ENCODE measurements at regions not wholly inside any gene's neighbourhood (a gene's known extent, or its start where the extent isn't known, plus 50 kb on each side); places are given as distances from the start of the nearest gene placed in this dataset.

DNA sequence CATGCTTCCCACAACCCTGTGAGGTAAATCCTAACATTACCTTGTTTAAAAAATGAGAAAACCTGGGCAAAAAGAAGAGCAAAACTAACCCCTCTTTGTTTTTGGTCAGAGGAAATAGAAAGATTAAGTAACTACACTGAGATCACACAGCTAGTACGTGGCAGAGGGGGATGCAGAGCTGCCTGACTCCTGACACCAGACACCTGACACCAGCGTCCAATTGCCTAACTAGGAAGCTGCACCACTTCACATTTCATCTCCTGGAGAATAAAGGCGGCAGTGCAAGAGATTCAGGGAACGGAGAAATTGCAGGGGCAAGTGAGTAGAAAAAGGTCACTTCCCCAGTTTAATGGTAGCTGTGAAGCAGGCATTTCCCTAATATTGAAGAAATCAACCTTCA, 229.3 kb upstream of the PTBP2 start:
- BruUV-seq (replicated peaks), result no TSS peak
- no peak overlapping the region for H3K9ac ChIP-seq (replicated peaks; ENCODE audit: extremely low read depth, insufficient read depth, low read length)
- H3K36me3 ChIP-seq (ENCODE audit: control insufficient read depth in 2 of 2, extremely low read depth in 1 of 2, insufficient read depth in 2 of 2, low read length in 2 of 2), result no peaks in the 10 kb centered on the region
- dilution Hi-C loops (cut with MboI; ENCODE audit: extremely low pct_ligation_motif_present, low sequenced_read_pairs) (no loop called here), intact Hi-C loops (cut with micrococcal nuclease) (no loop called here)
- H3K4me2 ChIP-seq (ENCODE audit: insufficient read depth, low read length), result no peak overlapping the region
- TF ChIP-seq GATA2 (IDR thresholded peaks at IDR 0.05; ENCODE audit: insufficient read depth, insufficient read length, low read depth, low read length) (no peak), MYC (IDR thresholded peaks at IDR 0.05; ENCODE audit: low read depth, low read length) (no peak), POLR2A (IDR thresholded peaks at IDR 0.05; ENCODE audit: low read depth, low read length) (no peak), POLR2AphosphoS5 (IDR thresholded peaks at IDR 0.05; ENCODE audit: insufficient read depth, low read depth, low read length) (no peak), FOS (IDR thresholded peaks at IDR 0.05; ENCODE audit: borderline replicate concordance, insufficient read depth, low read length) (no peak), JUN (IDR thresholded peaks at IDR 0.05; ENCODE audit: borderline replicate concordance, insufficient read depth, insufficient read length, low read depth) (no peak), EZH2 (IDR thresholded peaks at IDR 0.05; ENCODE audit: borderline replicate concordance, low read depth, low read length, severe bottlenecking) (no peak)
- TF ChIP-seq, protein P1, sequence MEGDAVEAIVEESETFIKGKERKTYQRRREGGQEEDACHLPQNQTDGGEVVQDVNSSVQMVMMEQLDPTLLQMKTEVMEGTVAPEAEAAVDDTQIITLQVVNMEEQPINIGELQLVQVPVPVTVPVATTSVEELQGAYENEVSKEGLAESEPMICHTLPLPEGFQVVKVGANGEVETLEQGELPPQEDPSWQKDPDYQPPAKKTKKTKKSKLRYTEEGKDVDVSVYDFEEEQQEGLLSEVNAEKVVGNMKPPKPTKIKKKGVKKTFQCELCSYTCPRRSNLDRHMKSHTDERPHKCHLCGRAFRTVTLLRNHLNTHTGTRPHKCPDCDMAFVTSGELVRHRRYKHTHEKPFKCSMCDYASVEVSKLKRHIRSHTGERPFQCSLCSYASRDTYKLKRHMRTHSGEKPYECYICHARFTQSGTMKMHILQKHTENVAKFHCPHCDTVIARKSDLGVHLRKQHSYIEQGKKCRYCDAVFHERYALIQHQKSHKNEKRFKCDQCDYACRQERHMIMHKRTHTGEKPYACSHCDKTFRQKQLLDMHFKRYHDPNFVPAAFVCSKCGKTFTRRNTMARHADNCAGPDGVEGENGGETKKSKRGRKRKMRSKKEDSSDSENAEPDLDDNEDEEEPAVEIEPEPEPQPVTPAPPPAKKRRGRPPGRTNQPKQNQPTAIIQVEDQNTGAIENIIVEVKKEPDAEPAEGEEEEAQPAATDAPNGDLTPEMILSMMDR (IDR thresholded peaks at IDR 0.05; ENCODE audit: extremely low read depth in 1 of 2, insufficient read depth in 1 of 2, low read depth in 1 of 2, low read length in 2 of 2), result no peak
- TF ChIP-seq, protein P2, sequence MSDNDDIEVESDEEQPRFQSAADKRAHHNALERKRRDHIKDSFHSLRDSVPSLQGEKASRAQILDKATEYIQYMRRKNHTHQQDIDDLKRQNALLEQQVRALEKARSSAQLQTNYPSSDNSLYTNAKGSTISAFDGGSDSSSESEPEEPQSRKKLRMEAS (IDR thresholded peaks at IDR 0.05; ENCODE audit: insufficient read depth, insufficient read length), result no peak
- H3K27ac ChIP-seq (ENCODE audit: insufficient read depth, low read depth, low read length), result no peak overlapping the region
- H3K4me1 ChIP-seq (ENCODE audit: control insufficient read depth, extremely low read depth, insufficient read depth, low read length), result no peaks in the 10 kb centered on the region
- DNase-seq (ENCODE audit: low read depth, low spot score) (no peak), FAIRE-seq (no peak)
- H3K9me3 ChIP-seq (replicated peaks; ENCODE audit: control insufficient read depth, insufficient read depth, low read length), result no peaks in the 10 kb centered on the region
- H3K4me3 ChIP-seq (replicated peaks in 1 of 3; ENCODE audit: insufficient read depth in 1 of 3, low read depth in 1 of 3, low read length in 3 of 3), result no peak overlapping the region
- no peaks in the 10 kb centered on the region for H3K9me1 ChIP-seq (replicated peaks; ENCODE audit: control insufficient read depth, extremely low read depth, insufficient read depth, low read length)
- no peaks in the 10 kb centered on the region for H4K20me1 ChIP-seq (replicated peaks; ENCODE audit: control insufficient read depth, extremely low read depth, insufficient read depth, low read length)
- CTCF ChIA-PET, result interaction anchor here (1.0 kb wide), 1 partner anchor 10 kb away, joined by 3 read pairs; no protein-coding TSS in a partner anchor
- H3K79me2 ChIP-seq (ENCODE audit: control insufficient read depth, insufficient read depth, low read length), result no peaks in the 10 kb centered on the region
- POLR2A ChIA-PET, result no interaction called here
- H3K27me3 ChIP-seq (ENCODE audit: control insufficient read depth in 2 of 2, insufficient read depth in 2 of 2, low read length in 2 of 2), result peaks cover 2 to 5% of the 10 kb centered on the region in 2 experiments
- no peak overlapping the region for H2AFZ ChIP-seq (ENCODE audit: low read depth, low read length)

All from endothelial cell of umbilical vein (primary cell).